GM13977 (cell line): ENCODE measurements at regions not wholly inside any gene's neighbourhood (a gene's known extent, or its start where the extent isn't known, plus 50 kb on each side); places are given as distances from the start of the nearest gene placed in this dataset.
A peak's percentile ranks its signal among the peaks of the same experiment; 100 is the strongest.

Experiments used
- DNase-seq: peaks from one replicate; pipeline ENCODE4 v3.0.0; 2012; ENCODE audit warnings: low spot score
- CTCF ChIP-seq: IDR thresholded peaks from 2 replicates; pipeline ENCODE4 v1.5.1; 2012; ENCODE audit warnings: mild to moderate bottlenecking, control low read depth; ENCODE audit not compliant: insufficient read depth; ENCODE audit errors: extremely low read depth, missing control alignments
- in situ Hi-C: fragments of 300-500 bp; cut with MboI; formaldehyde crosslinking; loops from one replicate; pipeline ENCODE4 v1.12.0; 2022; ENCODE audit warnings: low sequenced_read_pairs, low pct_unique_long_range_greater_than_20kb, mixed read lengths, inconsistent platforms; ENCODE audit not compliant: unreplicated experiment

DNA sequence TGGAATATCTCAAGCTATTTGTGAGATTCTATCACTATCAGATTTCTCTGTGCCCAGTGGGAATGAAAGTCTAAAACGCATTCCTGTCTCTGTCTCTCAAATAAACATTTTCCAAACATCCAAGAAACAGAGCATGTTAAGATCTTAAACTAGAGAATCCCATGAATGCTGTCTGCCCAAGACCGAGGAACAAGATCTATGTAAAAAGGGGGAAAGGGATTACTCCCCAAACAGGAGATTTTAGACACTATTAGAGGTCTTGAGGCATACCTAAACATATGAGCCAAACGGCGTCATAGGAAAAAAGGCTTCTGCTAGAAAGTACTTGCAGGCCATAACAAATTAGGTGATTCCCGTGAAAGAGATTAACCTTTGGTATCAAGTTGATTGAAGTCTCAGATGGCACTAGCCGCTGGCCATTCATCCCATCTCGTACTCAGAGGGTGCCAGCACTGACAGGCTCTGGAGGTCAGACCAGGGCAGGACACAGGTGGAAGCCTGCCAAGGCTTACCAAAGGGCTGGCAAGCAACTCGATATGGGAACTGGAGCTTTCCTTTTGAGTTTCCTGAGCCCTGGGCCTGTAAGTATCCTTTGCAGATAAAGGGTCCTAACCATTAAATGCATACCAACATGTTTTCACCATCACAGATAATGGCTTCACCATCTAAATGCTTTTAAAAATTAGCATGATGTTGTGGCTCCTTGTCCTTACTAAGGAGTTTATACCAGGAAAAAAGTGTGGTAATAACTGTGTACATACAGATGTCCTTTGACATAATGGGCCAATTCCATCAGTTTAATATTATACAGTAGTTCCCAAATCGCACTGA lies 225.2 kb downstream of the FOXO1 start:
- in situ Hi-C loops = no loop called here
- DNase-seq = no peak
- TF ChIP-seq CTCF = no peak

DNA sequence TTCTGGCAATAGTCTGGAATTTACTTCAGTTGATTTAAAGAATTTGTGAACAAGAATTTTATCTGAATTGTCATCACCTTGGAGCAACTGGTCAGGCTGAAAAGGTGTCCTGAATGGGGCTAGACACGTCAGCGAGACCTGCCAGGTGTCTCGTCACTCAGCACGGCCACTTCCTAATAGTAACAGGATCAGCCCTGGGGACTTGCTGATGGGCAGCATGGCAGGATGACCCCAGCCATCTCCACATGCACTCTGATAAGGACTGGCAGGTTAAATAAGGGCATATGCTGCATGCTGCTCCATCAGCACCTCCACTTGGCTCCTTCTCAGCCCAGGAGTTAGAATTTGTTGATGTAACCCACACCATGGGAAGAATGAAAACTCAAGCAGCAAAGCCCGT lies 224.2 kb downstream of the FOXO1 start:
- DNase-seq = no peak
- in situ Hi-C loops = no loop called here
- TF ChIP-seq CTCF = no peak

DNA sequence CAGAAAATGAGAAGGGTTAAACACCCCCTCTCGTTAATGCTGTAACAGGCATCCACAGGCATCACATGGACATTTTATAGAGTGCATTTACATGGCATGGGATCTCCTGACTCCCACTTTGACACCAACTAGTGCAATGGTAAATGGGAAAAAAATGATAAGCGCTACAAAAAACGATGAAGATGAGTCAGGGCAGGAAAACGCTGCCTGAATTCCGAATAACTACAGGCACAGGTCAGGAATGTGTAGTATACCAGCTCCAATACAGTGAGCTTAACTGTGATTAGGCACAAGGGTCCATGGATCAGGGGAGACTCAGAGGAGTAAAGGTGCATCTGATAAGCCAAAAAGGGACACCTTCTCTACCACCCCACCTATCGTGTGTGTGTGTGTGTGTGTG lies 223.6 kb downstream of the FOXO1 start:
- TF ChIP-seq CTCF = no peak
- in situ Hi-C loops = no loop called here

GRCh38 chr13:40444241-40444640 lies 222.2 kb downstream of the FOXO1 start:
- DNase-seq = no peak
- TF ChIP-seq CTCF = no peak
- in situ Hi-C loops = no loop called here

More for the DNA sequence above, 223.6 kb downstream of the FOXO1 start:
- DNase-seq = no peak

DNA sequence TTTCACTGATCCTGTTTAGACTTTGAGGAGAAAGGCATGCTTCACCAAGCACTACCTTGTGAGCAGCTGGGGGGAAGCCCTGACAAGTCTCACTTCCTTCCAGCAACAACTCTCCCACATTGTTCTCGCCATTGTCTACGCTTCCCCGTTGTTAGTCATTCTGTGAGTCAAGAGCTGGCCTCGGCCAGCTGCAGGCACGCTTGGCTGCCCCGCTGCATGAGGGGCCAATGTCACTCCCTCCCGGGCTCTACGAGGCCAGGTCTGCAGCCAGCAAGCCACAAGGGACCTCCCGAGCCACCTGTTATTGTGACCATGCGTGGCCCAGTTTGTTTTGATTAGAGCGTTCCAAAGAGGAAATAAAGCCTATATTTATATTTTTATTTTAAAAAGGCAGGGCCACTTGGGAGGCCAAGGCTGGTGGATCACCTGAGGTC lies 220.9 kb downstream of the FOXO1 start:
- TF ChIP-seq CTCF = no peak
- in situ Hi-C loops = no loop called here
- DNase-seq = peak; percentile 83

DNA sequence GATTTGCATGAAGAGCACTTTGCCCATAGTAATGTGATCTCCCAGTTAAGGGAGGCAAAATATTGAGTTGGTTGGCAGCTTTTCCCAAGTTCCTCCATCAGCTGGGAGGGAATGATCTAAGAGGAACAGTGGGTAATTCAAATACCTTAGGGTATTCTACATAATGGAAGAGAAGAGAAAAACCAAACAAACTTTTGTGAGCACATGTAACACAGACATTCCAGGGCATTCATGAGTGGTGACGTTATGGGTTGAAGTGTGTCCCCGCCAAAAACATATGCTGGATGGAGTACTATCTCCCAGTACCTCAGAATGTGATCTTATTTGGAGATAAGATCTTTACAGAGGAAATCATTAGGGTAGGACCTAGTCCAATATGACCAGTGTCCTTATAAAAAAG lies 220.1 kb downstream of the FOXO1 start:
- in situ Hi-C loops = no loop called here
- TF ChIP-seq CTCF = no peak

DNA sequence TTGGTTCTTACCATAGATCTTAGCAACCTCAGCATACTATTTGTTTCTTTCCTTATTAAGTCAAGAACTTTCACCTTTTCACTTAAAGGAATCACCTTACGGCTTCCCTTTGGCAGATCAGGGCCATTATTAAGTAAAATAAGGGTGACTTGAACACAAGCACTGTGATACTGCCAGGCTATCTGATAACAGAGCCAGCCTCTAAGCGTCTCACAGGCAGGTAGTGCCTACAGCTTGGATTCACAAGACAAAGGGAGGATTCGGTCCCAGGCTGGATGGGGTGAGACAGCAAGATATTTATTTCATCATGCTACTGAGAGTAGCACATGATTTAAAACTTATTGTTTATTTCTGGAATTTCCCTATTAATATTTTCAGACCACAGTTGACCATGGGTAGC lies 218.6 kb downstream of the FOXO1 start:
- DNase-seq = no peak
- no peak for TF ChIP-seq CTCF
- in situ Hi-C loops = no loop called here

More for the DNA sequence above, 220.1 kb downstream of the FOXO1 start:
- no peak for DNase-seq
